ENCODE measurements at regions not wholly inside any gene's neighbourhood (a gene's known extent, or its start where the extent isn't known, plus 50 kb on each side); places are given as distances from the start of the nearest gene placed in this dataset.

GRCh38 chr13:31686670-31687425 lies 52.5 kb upstream of the RXFP2 start:
- no peak for TF ChIP-seq NRF1 (IDR thresholded peaks at IDR 0.05; ENCODE audit: low read depth, low read length)
- TF ChIP-seq CTCF (IDR thresholded peaks at IDR 0.05; ENCODE audit: control extremely low read depth in 1 of 3, insufficient read depth in 1 of 3, low read depth in 1 of 3, low read length in 3 of 3) = no peak
- no peak for TF ChIP-seq ZNF274 (IDR thresholded peaks at IDR 0.05; ENCODE audit: borderline replicate concordance, extremely low read depth, low read length)
